ENCODE measurements at regions not wholly inside any gene's neighbourhood (a gene's known extent, or its start where the extent isn't known, plus 50 kb on each side); places are given as distances from the start of the nearest gene placed in this dataset.

- Histone ChIP-seq H3K4me1 (no peaks in the 10 kb centered on the region), H3K36me3 (no peaks in the 10 kb centered on the region), H3K9me3 (no peaks in the 10 kb centered on the region), H3K27ac (no peak overlapping the region), H3K4me3 (no peak overlapping the region), H3K27me3 (no peaks in the 10 kb centered on the region)
- no peak for DNase-seq
- intact Hi-C loops (cut with DNase I) = no loop called here
- ATAC-seq = peak in 1 of 4 donors; percentile 33
- WGBS (ENCODE audit: insufficient coverage, low coverage, low lambda C conversion rate, missing lambda C conversion rate) = 51% methylated on average over 2 of the region's 6 CpGs
- no peak for TF ChIP-seq POLR2A (IDR thresholded peaks at IDR 0.05)
- TF ChIP-seq, protein P1, sequence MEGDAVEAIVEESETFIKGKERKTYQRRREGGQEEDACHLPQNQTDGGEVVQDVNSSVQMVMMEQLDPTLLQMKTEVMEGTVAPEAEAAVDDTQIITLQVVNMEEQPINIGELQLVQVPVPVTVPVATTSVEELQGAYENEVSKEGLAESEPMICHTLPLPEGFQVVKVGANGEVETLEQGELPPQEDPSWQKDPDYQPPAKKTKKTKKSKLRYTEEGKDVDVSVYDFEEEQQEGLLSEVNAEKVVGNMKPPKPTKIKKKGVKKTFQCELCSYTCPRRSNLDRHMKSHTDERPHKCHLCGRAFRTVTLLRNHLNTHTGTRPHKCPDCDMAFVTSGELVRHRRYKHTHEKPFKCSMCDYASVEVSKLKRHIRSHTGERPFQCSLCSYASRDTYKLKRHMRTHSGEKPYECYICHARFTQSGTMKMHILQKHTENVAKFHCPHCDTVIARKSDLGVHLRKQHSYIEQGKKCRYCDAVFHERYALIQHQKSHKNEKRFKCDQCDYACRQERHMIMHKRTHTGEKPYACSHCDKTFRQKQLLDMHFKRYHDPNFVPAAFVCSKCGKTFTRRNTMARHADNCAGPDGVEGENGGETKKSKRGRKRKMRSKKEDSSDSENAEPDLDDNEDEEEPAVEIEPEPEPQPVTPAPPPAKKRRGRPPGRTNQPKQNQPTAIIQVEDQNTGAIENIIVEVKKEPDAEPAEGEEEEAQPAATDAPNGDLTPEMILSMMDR (IDR thresholded peaks at IDR 0.05) = no peak
Observed at GRCh38 chr2:71833855-71834560, 313.7 kb downstream of the CYP26B1 start.

- DNase-seq = no peak
- H3K4me3 ChIP-seq = no peak overlapping the region
- no peaks in the 10 kb centered on the region for H3K36me3 ChIP-seq
- H3K4me1 ChIP-seq = no peaks in the 10 kb centered on the region
- no peaks in the 10 kb centered on the region for H3K9me3 ChIP-seq
- no peak overlapping the region for H3K27ac ChIP-seq
- TF ChIP-seq, protein P1 (IDR thresholded peaks at IDR 0.05) = no peak
- no peak for TF ChIP-seq POLR2A (IDR thresholded peaks at IDR 0.05)
- ATAC-seq = no peak
- H3K27me3 ChIP-seq = no peaks in the 10 kb centered on the region
- 73% methylated on average over 4 of the region's 4 CpGs for WGBS (ENCODE audit: insufficient coverage, low coverage, low lambda C conversion rate, missing lambda C conversion rate)
- intact Hi-C loops (cut with DNase I) = no loop called here
Observed at GRCh38 chr2:71833272-71833671, 314.4 kb downstream of the CYP26B1 start.

- intact Hi-C loops (cut with DNase I) = no loop called here
- ATAC-seq (no peak), DNase-seq (no peak)
- no peak for TF ChIP-seq POLR2A (IDR thresholded peaks at IDR 0.05)
- TF ChIP-seq, protein P1 (IDR thresholded peaks at IDR 0.05) = no peak
- H3K9me3 ChIP-seq = no peaks in the 10 kb centered on the region
- H3K27me3 ChIP-seq = no peaks in the 10 kb centered on the region
- H3K4me3 ChIP-seq = no peak overlapping the region
- WGBS (ENCODE audit: insufficient coverage, low coverage, low lambda C conversion rate, missing lambda C conversion rate) = 67% methylated on average over 1 of the region's 4 CpGs
- no peak overlapping the region for H3K27ac ChIP-seq
- no peaks in the 10 kb centered on the region for H3K36me3 ChIP-seq
- H3K4me1 ChIP-seq = no peaks in the 10 kb centered on the region
Observed at GRCh38 chr2:71832844-71833243, 314.8 kb downstream of the CYP26B1 start.

GRCh38 chr2:71832388-71832787, 315.3 kb downstream of the CYP26B1 start:
- ATAC-seq = no peak

More at GRCh38 chr2:71832388-71832787, 315.3 kb downstream of the CYP26B1 start:
- Histone ChIP-seq H3K4me1 (no peaks in the 10 kb centered on the region), H3K36me3 (no peaks in the 10 kb centered on the region), H3K4me3 (no peak overlapping the region), H3K9me3 (no peaks in the 10 kb centered on the region), H3K27ac (no peak overlapping the region), H3K27me3 (no peaks in the 10 kb centered on the region)
- TF ChIP-seq, protein P1 (IDR thresholded peaks at IDR 0.05) = no peak
- no peak for TF ChIP-seq POLR2A (IDR thresholded peaks at IDR 0.05)
- intact Hi-C loops (cut with DNase I) = no loop called here
- no peak for DNase-seq
- WGBS (ENCODE audit: insufficient coverage, low coverage, low lambda C conversion rate, missing lambda C conversion rate) = 50% methylated on average over 1 of the region's 1 CpG
